ENCODE measurements at regions not wholly inside any gene's neighbourhood (a gene's known extent, or its start where the extent isn't known, plus 50 kb on each side); places are given as distances from the start of the nearest gene placed in this dataset.

GRCh38 chr18:78914249-78914935 is 65.2 kb upstream of the SALL3 start:
- Histone ChIP-seq H3K9me2 (ENCODE audit: insufficient read depth, low read length) (no peaks in the 10 kb centered on the region), H3K9me3 (ENCODE audit: low read length) (no peaks in the 10 kb centered on the region), H3K27me3 (ENCODE audit: insufficient read depth, low read depth, low read length) (no peaks in the 10 kb centered on the region), H3K79me2 (replicated peaks; ENCODE audit: insufficient read depth, low read length) (no peaks in the 10 kb centered on the region), H3K27ac (ENCODE audit: low read length) (no peak overlapping the region), H2AFZ (ENCODE audit: low read depth, low read length) (no peak overlapping the region), H4K20me1 (ENCODE audit: insufficient read depth) (no peaks in the 10 kb centered on the region), H3K9ac (ENCODE audit: low read length) (no peak overlapping the region), H3F3A (ENCODE audit: insufficient read depth, low read length, poor library complexity, severe bottlenecking) (no peaks in the 10 kb centered on the region), H3K4me2 (ENCODE audit: low read length) (no peak overlapping the region), H3K4me3 (ENCODE audit: low read length) (no peak overlapping the region), H3K36me3 (ENCODE audit: insufficient read depth, low read length) (no peaks in the 10 kb centered on the region)
- TF ChIP-seq, protein P1, sequence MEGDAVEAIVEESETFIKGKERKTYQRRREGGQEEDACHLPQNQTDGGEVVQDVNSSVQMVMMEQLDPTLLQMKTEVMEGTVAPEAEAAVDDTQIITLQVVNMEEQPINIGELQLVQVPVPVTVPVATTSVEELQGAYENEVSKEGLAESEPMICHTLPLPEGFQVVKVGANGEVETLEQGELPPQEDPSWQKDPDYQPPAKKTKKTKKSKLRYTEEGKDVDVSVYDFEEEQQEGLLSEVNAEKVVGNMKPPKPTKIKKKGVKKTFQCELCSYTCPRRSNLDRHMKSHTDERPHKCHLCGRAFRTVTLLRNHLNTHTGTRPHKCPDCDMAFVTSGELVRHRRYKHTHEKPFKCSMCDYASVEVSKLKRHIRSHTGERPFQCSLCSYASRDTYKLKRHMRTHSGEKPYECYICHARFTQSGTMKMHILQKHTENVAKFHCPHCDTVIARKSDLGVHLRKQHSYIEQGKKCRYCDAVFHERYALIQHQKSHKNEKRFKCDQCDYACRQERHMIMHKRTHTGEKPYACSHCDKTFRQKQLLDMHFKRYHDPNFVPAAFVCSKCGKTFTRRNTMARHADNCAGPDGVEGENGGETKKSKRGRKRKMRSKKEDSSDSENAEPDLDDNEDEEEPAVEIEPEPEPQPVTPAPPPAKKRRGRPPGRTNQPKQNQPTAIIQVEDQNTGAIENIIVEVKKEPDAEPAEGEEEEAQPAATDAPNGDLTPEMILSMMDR (IDR thresholded peaks at IDR 0.05; ENCODE audit: poor library complexity, severe bottlenecking), result no peak
- TF ChIP-seq RAD21 (conservative IDR thresholded peaks at IDR 0.05), result no peak

DNA sequence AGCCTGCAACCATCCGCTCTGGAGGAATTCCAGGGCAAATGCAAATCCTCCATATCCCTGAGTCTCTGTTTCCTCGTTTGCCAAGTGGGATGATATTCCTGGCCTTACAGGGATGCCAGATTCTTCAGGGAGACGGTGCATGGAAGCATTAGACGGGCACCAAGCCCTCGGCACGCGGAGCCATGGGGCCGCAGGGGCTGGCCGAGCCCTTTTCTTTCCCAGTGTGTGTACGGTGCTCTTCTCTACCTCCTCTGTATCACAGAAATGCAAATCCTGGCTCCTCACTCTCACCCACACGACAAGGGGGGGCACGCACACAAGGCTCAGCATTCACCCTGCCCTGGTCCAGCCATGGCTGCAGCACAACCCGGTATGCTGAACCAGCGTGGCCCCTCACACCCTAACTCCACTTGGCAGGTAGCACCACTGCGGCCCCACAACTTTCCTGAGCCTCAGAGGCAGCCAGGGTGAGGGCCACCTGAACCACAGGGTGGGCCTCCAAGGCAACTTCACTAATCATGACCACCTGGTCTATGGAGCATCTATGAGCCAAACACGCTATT is 64.1 kb upstream of the SALL3 start:
- Histone ChIP-seq H3K9ac (ENCODE audit: low read length) (no peak overlapping the region), H3K36me3 (ENCODE audit: insufficient read depth, low read length) (no peaks in the 10 kb centered on the region), H3F3A (ENCODE audit: insufficient read depth, low read length, poor library complexity, severe bottlenecking) (no peaks in the 10 kb centered on the region), H3K9me2 (ENCODE audit: insufficient read depth, low read length) (no peaks in the 10 kb centered on the region), H2AFZ (ENCODE audit: low read depth, low read length) (no peak overlapping the region), H3K27ac (ENCODE audit: low read length) (no peak overlapping the region), H3K4me3 (ENCODE audit: low read length) (no peak overlapping the region), H3K4me2 (ENCODE audit: low read length) (no peak overlapping the region), H3K27me3 (ENCODE audit: insufficient read depth, low read depth, low read length) (no peaks in the 10 kb centered on the region), H3K79me2 (replicated peaks; ENCODE audit: insufficient read depth, low read length) (no peaks in the 10 kb centered on the region), H4K20me1 (ENCODE audit: insufficient read depth) (no peaks in the 10 kb centered on the region), H3K9me3 (ENCODE audit: low read length) (no peaks in the 10 kb centered on the region)
- TF ChIP-seq MXI1 (conservative IDR thresholded peaks at IDR 0.05; ENCODE audit: poor library complexity, severe bottlenecking) (no peak), EZH2 (IDR thresholded peaks at IDR 0.05; ENCODE audit: borderline replicate concordance, insufficient read depth, low read length, poor library complexity, severe bottlenecking) (no peak)

DNA sequence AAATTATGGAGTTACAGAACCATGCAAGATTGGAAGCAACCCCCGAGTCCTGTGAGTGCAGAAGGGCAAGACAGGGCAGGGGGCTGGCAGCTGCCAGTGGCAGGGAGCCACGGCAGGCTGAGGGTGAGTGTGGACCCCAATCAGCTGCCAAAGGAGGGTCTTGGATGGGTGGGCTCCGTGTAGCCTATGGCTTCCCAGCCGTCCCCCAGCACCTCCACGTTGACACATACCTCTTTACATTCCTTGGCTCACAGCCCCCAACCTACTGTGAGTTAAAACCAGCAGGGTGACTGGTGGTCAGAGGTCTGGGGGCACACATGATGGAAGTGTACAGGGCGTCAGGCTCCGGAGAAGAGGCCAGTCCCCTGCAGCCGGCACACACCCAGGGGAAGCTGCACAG is 60.9 kb upstream of the SALL3 start:
- Histone ChIP-seq H3K36me3 (ENCODE audit: insufficient read depth, low read length) (no peaks in the 10 kb centered on the region), H3K9ac (ENCODE audit: low read length) (no peak overlapping the region), H3K9me3 (ENCODE audit: low read length) (no peaks in the 10 kb centered on the region), H3K4me2 (ENCODE audit: low read length) (no peak overlapping the region), H2AFZ (ENCODE audit: low read depth, low read length) (no peak overlapping the region), H3K27ac (ENCODE audit: low read length) (no peak overlapping the region), H3K79me2 (replicated peaks; ENCODE audit: insufficient read depth, low read length) (no peaks in the 10 kb centered on the region), H3K27me3 (ENCODE audit: insufficient read depth, low read depth, low read length) (no peaks in the 10 kb centered on the region), H3F3A (ENCODE audit: insufficient read depth, low read length, poor library complexity, severe bottlenecking) (no peaks in the 10 kb centered on the region), H3K9me2 (ENCODE audit: insufficient read depth, low read length) (no peaks in the 10 kb centered on the region), H3K4me3 (ENCODE audit: low read length) (no peak overlapping the region), H4K20me1 (ENCODE audit: insufficient read depth) (no peaks in the 10 kb centered on the region)
- no peak for TF ChIP-seq SMC3 (conservative IDR thresholded peaks at IDR 0.05; ENCODE audit: poor library complexity)
- TF ChIP-seq, protein P1 (IDR thresholded peaks at IDR 0.05; ENCODE audit: poor library complexity, severe bottlenecking), result no peak
- TF ChIP-seq MXI1 (conservative IDR thresholded peaks at IDR 0.05; ENCODE audit: poor library complexity, severe bottlenecking), result no peak
- no peak for TF ChIP-seq TAF1 (IDR thresholded peaks at IDR 0.05; ENCODE audit: low read depth)
- no peak for TF ChIP-seq POLR2AphosphoS5 (IDR thresholded peaks at IDR 0.05)
- no peak for TF ChIP-seq RAD21 (conservative IDR thresholded peaks at IDR 0.05)
- no peak for TF ChIP-seq EP300 (conservative IDR thresholded peaks at IDR 0.05; ENCODE audit: poor library complexity, severe bottlenecking)
- TF ChIP-seq EZH2 (IDR thresholded peaks at IDR 0.05; ENCODE audit: borderline replicate concordance, insufficient read depth, low read length, poor library complexity, severe bottlenecking), result no peak
- TF ChIP-seq REST (IDR thresholded peaks at IDR 0.05; ENCODE audit: borderline replicate concordance), result no peak
